Brain pericyte (primary cell): ENCODE measurements at regions not wholly inside any gene's neighbourhood (a gene's known extent, or its start where the extent isn't known, plus 50 kb on each side); places are given as distances from the start of the nearest gene placed in this dataset.
"Not testable (repeated sequence)": the region's sequence is repeated elsewhere in the genome, so short reads cannot be mapped to it uniquely, and the experiment has no call there.

ENCODE experiments used
- DNase-seq: peaks from one replicate; pipeline ENCODE4 v3.0.0-alpha.2; 2012; ENCODE audit warnings: low read depth, low spot score

- DNase-seq: not testable (repeated sequence)
Measured at GRCh38 chr4:11054937-11055336, 370.4 kb upstream of the CLNK start.

GRCh38 chr4:11053601-11054220 is 369.1 kb upstream of the CLNK start:
- no peak for DNase-seq

- DNase-seq: no peak
Measured at GRCh38 chr4:11051181-11051580, 366.6 kb upstream of the CLNK start.

- DNase-seq: no peak
Measured at GRCh38 chr4:11050766-11051165, 366.2 kb upstream of the CLNK start.

GRCh38 chr4:11049001-11049400 is 364.4 kb upstream of the CLNK start:
- no peak for DNase-seq

- no peak for DNase-seq
Measured at GRCh38 chr4:11042760-11043159, 358.2 kb upstream of the CLNK start.

DNA sequence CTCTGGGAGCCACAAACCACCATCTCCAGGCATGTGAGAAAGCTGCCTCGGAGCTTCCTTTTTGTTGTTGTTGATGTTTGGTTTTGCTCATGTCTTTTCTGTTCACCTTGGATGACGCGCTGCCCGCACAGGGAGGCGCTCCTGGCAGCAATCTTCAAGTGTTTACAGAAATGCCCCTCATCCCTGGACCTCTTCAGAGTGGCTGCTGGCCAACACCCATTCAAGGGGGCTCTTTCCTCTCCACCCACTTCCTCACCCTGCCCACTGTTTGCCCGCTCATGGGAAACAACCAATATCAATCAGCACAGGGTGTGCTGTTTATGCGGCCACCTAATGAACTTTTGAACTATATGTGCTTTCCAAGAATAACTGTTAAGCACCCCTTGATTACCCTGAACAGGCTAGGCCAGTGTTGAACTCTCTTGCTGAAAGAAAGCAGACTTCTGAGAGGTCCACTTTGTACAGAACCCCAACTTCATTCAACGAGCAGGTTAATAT is 355.1 kb upstream of the CLNK start:
- no peak for DNase-seq

- no peak for DNase-seq
Measured at GRCh38 chr4:11038926-11039325, 354.4 kb upstream of the CLNK start.

GRCh38 chr4:11037637-11038036 is 353.1 kb upstream of the CLNK start:
- DNase-seq: no peak

GRCh38 chr4:11028334-11028733 is 343.8 kb upstream of the CLNK start:
- no peak for DNase-seq

GRCh38 chr4:11021333-11021732 is 336.8 kb upstream of the CLNK start:
- DNase-seq: peak; percentile 25

- DNase-seq: no peak
Measured at GRCh38 chr4:11019451-11020240, 335.1 kb upstream of the CLNK start.

GRCh38 chr4:11014199-11014598 is 329.6 kb upstream of the CLNK start:
- no peak for DNase-seq

- no peak for DNase-seq
Measured at GRCh38 chr4:11013094-11013664, 328.6 kb upstream of the CLNK start.

DNA sequence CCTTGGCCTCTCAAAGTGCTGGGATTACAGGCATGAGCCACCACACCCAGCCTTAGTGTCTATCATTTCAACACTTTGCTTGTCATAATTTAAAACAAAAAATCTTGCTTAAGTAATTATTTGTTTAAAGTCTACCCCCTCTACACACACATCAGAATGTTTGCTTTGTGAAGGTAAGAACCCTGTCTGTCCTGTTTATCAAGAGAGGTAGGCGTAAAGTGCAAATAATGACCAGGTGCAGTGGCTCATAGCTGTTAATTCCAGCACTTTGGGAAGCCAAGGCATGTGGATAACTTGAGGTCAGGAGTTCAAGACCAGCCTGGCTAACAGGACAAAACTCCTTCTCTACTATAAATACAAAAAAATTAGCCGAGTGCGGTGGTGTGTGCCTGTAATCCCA is 326.7 kb upstream of the CLNK start:
- DNase-seq: no peak

- DNase-seq: no peak
Measured at GRCh38 chr4:11010624-11011023, 326.1 kb upstream of the CLNK start.

DNA sequence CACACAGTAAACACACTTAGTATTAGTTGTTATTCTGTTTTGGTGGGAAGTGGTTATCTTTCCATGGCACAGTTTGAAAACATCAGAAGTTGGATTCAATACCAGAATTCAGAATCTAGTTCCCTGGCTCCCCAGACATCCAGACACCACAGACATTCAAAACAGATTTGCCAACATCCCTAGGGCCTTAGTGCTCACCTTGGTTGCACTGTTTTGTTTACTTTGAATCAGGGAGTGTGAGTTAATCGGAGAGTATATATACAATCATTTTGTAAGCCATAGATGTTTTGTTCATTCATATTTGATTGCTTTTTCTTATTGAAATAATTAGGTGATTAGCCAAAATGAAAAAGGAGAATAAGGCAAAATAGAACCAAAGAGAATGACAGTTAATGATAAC is 324.7 kb upstream of the CLNK start:
- DNase-seq: no peak

- DNase-seq: no peak
Measured at GRCh38 chr4:11005300-11005699, 320.7 kb upstream of the CLNK start.

- DNase-seq: no peak
Measured at GRCh38 chr4:11004818-11005217, 320.2 kb upstream of the CLNK start.

DNA sequence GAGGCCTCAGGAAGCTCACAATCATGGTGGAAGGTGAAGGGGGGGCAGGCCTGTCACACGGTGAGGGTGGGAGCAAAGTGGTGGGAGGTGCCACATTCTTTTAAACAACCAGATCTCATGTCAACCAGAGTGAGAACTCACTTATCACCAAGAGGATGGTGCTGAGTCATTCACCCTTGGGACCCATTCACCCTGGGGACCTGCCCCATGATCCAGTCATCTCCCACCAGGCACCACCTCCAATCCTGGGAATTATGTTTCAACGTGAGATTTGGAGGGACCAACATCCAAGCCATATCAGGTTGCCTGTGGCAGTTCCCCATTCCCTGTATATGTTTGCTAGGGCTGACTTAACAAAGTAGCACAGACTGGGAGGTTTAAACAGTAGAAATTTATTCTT is 318.4 kb upstream of the CLNK start:
- no peak for DNase-seq

DNA sequence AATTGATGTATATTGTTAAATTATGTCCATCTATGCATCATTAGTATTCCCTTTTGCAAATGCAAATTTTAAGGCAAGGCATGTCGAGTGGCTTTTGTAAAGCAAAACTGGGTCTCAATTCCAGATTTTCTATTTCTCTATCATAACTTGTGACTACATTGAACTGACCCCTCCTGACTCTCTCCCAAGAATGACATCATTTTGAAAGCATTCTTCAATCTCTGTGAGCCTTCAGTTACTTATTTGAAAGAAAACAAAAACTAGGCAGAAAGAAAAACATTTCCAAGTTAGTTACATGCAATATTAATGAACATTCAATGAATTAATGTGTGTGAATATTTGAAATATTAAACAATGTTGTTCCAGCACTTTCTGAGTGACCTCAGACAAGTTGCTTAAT is 314.3 kb upstream of the CLNK start:
- no peak for DNase-seq

DNA sequence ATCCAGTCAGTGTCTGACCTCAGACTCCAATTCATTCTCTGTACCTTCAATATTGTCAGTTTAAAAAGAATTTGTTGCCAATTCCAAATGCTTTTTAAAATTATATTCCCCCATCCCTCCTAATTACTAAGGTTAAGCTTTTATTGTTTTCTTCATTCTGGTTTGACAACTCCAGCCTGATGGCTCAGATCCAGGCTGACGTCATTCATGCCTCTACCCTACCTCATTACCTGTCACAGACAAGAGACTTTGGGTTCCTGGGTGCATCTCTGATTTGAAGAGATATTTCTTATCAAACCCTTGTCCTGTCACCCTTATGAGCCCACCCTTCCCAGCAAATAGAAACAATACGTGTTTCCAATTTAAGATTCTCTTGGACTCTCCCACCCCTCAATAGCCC is 300.2 kb upstream of the CLNK start:
- no peak for DNase-seq
